NCI-H2107 (cell line): ENCODE measurements at regions not wholly inside any gene's neighbourhood (a gene's known extent, or its start where the extent isn't known, plus 50 kb on each side); places are given as distances from the start of the nearest gene placed in this dataset.
"Not testable (repeated sequence)": the region's sequence is repeated elsewhere in the genome, so short reads cannot be mapped to it uniquely, and the experiment has no call there.

Experiments used
- DNase-seq: peaks from one replicate; lab custom pipeline; 2025; lab: John Stamatoyannopoulos, UW

DNA sequence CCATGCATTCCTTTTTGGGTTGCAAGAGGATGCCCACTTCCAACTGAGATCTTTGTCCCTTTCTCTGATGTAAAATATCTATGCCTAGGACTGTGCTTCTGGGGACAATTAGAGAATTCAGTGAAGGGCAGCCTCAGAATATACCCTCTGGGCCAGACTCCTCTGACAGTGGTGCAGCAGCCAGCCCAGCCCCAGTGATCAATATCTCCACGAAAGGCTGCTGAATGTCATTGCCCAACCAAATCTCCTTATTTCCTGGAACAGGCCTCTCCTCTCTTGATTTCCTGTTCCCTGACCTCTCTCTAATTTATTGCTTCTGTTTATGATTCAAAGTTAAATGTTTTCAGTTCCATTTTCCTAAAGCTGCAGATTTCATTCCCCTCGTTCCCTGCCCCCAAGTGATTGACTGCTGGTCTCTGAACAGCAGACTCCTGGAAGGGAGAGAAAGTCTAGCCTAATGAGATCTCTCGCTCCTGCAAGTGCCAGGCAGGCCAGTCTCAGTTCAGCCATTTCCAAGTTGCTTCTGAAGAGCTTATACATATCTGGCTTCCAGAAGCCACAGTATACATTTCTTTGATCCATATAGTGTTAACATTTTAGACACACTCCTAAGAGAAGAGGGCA lies 104.4 kb upstream of the SALL1 start:
- no peak for DNase-seq

DNA sequence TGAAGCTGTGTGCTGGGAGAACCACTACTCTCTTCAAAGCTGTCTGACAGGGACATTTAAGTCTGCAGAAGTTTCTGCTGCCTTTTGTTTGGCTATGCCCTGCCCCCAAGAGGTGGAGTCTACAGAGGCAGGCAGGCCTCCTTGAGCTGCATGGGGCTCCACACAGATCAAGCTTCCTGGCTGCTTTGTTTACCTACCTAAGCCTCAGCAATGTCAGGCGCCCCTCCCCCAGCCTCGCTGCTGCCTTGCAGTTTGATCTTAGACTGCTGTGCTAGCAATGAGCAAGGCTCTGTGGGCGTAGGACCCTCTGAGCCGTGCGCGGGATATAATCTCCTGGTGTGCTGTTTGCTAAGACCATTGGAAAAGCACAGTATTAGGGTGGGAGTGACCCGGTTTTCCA lies 103.3 kb upstream of the SALL1 start:
- DNase-seq = not testable (repeated sequence)

DNA sequence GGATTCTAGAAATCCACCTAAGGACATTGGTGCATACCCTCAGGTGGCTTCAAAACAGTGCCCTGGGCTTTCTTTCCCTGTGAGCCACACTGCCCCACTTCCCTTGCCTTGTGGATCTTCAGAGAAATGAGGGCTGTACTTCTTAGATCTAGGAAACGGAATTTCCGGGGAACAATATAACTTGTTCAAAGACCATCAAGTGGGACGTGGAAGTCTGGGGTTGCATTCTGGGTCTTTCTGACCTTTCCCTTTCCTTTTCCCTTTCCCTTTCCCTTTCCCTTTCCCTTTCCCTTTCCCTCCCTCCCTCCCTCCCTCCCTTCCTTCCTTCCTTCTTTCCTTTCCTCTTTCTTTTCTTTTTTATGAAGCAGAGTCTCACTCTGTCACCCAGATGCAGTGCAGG lies 97.1 kb upstream of the SALL1 start:
- DNase-seq = no peak

DNA sequence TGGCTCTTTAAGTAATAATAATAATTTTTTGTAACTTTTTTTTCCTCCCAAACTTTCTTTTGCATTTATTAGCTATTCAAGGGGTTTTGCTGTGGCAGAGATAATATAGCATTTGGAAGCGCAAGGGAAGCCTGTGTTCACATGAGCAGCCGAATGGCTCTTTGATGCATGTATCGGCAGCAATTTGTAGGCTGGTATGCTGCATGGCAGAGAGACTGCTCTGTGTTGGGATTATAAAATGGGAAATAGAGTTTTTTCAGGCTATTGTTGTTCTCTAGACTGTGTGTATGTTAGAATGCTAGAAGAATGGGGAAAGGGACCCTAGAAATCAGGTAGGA lies 94.6 kb upstream of the SALL1 start:
- DNase-seq = no peak

DNA sequence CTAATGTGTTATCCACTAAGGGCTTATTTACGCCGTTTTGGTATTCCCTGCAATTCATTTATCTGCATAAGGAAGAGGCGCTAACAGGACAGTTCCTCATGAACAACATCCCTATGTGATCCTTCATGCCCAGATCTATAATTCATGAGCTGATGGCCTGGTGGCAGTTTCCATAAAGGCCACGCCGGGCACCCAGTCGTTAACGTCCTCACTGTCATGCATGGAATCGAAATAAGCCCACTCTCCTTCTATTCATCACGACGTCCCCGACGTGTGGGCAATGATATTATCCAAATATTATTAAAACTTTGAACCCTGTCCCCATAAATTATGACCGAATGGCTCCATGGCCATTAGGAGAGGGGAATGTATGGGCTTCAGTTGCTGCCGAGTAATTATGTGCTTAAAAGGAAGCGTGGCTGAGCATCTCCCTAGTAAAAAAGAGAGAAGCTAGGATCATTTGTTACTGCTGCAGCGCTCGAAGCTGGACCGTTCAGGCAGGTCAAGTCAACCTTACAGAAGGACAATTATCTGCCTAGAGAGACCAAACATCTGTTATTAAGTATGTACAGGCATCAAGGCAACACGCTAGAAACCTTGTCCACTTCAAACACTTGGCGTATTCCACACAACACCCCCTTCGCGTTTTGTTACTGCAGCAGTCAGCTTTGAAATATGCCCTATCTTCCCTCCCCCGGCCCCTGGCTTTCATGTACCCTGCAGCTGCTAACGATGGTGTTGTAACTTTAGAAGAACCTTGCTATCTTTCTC lies 94.0 kb upstream of the SALL1 start:
- DNase-seq = no peak

DNA sequence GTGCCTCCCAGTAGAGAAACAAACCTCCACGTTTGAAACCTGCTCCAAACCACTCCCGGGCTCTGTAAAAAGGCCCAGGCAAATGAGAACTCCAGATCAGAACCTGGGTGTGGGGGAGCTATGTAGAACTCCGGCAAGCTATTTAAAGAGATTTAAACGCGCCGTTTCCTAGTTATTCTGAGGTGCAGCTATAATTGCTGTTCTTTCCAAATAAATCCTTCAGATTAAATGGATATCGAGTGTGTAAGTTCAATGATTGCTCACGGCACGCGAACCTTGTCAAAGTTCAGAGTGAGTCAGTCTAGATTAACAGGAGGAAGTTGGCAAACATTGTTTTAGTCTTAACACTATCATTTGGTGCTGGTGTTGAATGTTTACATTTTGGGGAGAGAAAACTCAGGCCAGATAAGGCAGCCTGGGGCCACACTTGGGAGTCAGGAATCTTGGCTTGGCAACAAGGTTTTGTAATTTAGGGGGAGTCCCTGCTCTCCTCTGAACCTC lies 92.9 kb upstream of the SALL1 start:
- no peak for DNase-seq

DNA sequence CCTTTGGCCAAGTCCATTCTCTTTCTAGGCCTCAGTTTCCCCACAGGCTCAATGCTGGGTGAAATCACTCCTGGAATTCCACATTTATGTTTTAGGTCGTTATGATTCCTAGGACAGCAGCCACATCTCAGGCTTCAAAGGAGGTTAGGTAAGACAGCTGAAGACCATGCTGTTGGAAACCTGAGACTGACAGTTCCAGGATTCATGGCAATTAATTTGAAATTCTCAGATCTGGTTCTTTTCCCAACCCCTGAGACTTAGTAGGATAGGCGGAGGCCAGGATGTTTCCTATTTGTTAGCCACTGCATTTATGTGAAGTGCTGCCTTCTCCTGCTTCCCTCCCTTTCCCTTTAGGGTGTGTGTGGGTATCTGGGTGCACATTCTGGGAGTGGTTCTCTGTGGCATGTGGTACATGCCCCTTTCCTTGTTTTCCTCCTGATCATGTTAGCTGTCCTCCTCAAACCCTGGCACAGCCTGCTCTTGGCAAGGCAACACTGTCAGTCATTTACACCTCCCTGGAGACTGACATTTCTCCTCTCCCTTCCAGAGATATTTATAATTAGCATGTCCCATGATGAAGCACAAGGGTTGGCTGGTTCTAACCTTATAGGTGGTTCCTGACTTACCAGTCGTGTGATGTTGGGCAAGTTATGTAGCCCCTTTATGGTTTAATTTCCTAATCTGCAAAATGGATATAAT lies 91.4 kb upstream of the SALL1 start:
- no peak for DNase-seq

DNA sequence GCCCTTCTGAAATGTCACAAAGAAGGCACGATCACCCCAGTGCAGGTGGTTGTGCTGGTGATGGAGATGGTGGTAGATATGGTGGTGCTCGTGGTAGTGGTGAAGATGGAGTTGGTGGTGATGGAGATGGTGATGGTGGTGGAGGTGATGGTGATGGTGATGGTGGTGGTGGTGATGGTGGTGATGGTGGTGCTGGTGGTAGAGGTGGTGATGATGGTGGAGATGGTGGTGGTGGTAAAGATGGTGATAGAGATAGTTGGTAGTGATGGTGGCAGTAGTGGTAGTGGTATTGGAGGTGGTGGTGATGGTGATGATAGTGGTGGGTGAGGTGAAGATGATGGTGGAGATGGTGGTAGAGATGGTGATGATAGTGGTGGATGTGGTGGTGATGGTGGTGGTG lies 88.1 kb upstream of the SALL1 start:
- no peak for DNase-seq

DNA sequence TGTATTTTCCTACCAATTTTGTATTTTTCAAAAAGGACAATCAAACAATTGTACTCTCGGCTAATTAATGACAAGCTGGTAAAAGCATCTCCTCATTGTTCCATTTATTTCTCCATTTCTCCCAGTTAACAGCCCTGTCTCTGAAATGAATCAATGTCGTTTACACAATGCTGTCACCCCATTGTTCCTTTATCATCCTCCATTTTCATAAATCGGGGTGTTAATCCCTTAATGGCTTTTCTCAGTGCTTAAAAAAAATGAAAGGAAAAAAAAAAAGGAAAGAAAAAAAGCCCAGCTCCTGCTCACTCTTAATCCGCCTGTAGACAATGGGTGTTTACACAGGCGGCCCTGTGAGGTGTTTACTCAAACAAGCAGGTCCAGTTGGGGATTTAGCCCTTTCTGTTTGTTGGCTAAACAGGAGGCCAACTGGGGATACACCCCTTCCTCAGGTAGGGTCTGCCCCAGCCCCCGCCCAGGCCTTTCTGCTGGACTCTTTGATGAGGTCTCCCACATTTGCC lies 86.8 kb upstream of the SALL1 start:
- DNase-seq = no peak

DNA sequence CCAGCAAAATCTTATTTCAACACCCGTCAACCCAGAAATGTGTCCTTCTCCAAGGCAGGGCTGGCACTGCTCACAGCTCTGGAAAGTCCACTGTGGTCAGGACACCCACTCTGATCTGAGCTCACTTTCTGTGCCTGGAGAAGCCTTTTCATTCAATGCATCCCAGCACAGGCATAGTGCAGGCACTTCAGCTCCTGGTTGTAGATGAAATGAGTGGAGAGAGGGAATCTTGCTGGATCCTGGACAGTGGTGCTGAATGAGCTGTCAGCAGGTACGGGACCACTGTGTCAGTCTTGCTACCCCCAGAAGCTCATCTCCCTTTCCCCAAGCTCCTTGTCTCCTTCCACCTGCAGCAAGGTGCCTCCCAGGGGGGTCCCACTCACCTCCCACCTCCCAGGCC lies 86.1 kb upstream of the SALL1 start:
- DNase-seq = no peak

DNA sequence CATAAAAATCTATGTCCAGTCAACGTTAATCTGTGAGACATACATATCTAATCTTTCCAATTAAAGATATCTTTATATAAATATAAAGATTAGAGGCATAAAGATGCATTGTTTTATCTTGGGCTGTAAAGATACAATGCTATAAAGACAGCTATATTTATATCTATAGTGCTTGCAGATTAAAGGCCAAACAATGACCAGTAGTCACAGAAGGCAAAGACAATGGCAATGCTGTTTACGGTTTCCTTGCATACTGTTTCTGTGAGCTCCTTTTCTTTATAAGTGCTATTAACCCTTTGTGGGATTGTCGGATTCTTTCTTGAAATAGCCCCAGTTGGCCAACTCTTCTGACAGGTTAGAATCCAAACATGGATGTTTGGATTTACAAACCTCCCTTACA lies 85.5 kb upstream of the SALL1 start:
- no peak for DNase-seq

DNA sequence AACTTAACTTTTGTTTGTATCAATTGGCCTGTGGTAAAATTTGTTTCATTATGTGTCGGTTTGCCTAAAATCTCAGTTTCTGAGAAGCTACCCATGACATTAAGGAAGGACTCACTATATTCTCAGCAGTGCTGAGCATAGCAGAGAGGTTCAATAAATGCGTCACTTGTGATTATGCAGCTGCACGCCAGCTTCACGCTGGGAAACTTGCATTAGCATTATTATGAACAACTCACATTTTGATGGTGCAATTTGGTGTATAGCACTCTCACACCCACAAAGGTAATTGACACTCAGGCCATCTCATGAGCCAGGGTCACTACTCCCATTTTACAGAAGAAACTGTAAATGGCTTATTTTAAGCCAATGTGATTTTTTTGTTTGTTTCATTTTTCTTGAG lies 80.6 kb upstream of the SALL1 start:
- DNase-seq = no peak

DNA sequence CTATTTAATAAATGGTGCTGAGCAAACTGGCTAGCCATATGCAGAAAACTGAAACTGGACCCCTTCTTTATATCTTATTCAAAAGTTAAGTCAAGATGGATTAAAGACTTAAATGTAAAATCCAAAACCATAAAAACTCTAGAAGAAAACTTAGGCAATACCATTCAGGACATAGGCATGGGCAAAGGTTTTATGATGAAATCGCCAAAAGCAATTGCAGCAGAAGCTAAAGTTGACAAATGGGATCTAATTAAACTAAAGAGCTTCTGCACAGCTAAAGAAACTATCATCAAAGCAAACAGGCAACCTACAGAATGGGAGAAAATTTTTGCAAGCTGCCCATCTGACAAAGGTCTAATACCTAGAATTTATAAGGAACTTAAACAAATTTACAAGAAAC lies 79.0 kb upstream of the SALL1 start:
- not testable (repeated sequence) for DNase-seq

DNA sequence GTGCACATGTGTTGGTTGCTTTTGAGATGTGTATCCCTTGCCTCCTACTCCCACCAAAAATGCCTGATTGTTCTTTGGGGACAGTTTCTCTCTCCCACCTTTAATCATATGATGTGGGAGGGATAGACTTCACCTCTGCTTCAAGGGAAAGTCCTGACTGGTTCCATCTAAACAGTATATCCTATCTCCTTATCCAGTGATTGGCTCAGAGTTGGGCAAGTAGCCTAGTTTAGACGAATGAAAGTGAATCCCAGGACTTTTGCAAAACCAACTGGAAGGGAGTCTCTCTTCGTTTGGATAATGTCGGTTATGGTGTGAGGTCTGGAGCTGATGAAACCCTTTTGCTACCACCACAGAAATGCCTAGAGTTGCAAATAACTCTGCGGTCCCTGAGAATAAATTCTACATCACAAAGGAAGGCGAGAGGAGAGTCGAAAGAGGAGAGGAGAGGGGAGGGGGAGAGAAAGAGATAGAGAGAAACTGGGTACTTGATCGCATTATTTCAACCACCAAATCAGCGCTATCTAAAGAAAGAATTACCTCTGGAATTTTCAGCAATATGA lies 77.1 kb upstream of the SALL1 start:
- no peak for DNase-seq

DNA sequence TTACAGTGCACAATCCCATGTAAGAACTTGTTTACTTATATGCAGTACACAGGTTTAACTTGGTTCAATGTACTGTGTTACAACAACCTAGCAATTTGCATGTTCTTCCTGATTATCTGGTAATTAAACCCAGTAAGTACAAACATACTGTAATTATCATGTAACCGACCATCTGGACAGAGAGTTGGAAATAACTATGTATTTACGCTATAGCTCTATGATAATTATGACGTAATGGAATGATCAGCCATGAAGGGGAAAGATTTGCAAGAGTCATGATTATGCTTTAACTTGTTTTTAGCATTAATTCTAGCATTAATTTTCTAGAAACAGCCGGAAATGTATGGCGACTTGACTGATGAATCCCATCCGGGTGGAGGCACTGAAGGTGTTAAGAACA lies 74.8 kb upstream of the SALL1 start:
- DNase-seq = no peak

DNA sequence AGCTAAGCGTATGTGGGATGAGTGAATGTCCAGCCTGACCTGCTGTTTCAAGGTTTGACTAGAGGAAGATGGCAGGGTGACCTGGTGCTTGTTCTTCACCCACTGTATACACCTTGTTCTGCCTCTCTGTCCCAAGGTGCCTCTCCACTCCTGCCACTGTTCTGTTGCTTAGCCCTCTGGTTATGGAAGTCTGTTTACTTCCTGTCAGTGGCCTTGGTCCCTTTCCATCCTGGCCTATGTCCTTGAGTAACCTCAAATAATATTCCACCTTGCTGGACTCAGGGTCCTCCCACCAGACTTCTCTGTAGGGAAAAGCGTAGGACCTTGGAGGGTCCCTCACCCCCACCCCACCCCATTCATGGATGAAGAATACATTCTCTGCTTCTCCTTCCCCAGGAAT lies 73.2 kb upstream of the SALL1 start:
- no peak for DNase-seq

DNA sequence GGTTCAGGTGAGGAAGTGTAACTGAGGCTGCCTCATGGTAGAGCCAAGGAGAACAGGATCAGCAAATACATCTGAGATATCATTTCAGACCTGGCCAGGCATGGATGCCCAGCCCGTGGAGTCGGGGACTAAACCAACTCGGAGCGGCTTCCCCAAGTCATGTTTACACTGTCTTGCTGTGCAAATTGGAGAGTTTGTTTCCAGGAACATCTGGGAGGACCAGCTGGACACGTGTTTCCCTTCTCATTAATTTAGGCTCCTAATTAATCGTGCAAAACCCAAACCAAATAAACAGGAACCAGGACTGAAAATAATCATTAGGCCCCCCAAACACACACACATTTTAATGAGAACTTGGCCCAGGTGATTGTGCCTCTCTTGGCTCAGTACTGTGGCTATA lies 70.9 kb upstream of the SALL1 start:
- DNase-seq = no peak

DNA sequence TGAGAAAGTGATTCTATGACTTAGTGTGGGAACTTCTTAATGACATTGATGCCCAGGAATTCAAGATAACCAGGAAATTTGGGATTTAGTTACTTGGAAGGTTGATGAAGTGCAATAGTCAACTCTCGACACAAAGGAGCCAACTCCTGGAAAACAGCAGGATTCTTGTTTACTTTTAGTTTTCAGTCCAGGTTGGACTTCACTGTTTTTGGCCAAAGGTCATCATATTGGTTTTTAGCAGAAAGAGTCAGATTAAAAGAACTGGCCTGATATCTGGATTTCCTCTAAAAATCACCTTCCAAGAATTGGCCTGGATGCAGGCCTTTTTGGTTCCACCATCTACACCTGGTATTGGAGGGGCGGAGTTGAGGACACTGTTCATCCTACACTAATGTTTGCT lies 60.1 kb upstream of the SALL1 start:
- no peak for DNase-seq

DNA sequence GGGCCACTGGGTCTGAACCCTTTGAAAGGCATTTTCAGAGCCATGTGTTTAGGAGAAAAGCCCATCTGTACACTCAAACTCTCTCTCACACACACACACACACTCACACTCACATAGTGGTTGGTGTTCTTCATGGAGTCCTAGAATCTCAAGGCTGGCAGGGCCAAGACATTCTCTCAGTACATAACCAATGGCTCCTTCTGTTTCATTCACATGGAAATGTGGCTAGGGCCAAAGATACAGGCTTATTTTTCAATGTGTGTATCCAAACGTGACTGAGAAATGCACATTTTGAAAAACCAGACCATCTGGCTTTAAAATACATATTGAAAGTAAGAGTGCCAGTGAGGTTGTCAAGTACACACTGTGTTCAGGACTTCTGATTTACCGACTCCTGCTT lies 59.0 kb upstream of the SALL1 start:
- DNase-seq = no peak

DNA sequence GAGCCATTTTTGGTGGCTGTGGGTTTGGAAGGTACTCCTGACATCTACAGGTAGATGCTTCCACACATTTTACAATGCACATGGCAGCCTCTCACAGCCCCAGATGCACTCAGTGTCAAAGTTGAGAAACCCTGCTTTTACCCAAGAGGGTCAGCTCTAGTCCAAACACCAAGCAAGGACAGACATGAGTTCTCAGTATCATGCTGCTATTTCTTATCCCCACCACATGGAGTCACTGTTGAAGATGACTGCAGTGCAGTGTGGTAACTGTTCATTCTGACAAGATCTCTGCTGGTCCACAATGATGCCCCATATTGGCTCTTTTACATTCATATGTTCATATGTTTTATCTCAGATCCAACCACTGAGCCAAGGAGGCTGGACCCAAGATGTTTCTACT lies 50.5 kb upstream of the SALL1 start:
- DNase-seq = no peak
